A673 (cell line): ENCODE measurements at regions not wholly inside any gene's neighbourhood (a gene's known extent, or its start where the extent isn't known, plus 50 kb on each side); places are given as distances from the start of the nearest gene placed in this dataset.

Source experiments
- CTCF ChIP-seq: fragments of 300-800, 200-600 bp; sonication (generic); conservative IDR thresholded peaks from 2 replicates; pipeline ENCODE4 v1.5.1; 2017; ENCODE audit warnings: low read depth, mild to moderate bottlenecking, antibody characterized with exemption, low read length, moderate library complexity, mixed read lengths
- EZH2 ChIP-seq: fragments of 200-600 bp; sonication (generic); IDR thresholded peaks from 2 replicates; pipeline ENCODE4 v1.6.1; 2017; ENCODE audit warnings: borderline replicate concordance, low read depth, mild to moderate bottlenecking, mixed read lengths, antibody characterized with exemption, low read length; ENCODE audit not compliant: poor library complexity, severe bottlenecking

- no peak for TF ChIP-seq EZH2
- TF ChIP-seq CTCF, result no peak
These were observed 558.2 kb upstream of the PFKP start for GRCh38 chr10:2509081-2509531.
